CD1c-positive myeloid dendritic cell (primary cell): ENCODE measurements at regions not wholly inside any gene's neighbourhood (a gene's known extent, or its start where the extent isn't known, plus 50 kb on each side); places are given as distances from the start of the nearest gene placed in this dataset.

ENCODE experiments used
- DNase-seq: peaks from one replicate; pipeline ENCODE4 v3.0.0-alpha.2; 2016; ENCODE audit errors: extremely low spot score

DNA sequence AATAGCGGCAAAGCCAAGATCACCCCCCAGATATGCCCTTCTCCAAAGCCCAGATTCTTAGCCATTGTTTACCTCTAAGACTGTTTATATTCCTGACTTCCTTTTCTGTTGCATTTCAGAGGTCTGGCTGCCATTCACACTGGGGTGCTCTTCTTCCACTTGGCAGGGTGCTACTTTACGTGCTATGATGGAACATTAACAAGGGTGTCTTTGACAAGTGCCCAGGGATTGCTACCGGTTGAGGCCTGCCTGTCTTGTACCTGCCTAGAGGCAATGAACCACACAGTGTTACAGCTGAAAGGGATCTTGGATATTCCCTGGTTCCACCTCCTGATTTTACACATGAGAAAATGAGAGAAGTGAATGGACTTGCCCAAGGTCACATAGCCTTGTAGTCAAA, 352.1 kb upstream of the KIF2A start:
- no peak for DNase-seq

DNA sequence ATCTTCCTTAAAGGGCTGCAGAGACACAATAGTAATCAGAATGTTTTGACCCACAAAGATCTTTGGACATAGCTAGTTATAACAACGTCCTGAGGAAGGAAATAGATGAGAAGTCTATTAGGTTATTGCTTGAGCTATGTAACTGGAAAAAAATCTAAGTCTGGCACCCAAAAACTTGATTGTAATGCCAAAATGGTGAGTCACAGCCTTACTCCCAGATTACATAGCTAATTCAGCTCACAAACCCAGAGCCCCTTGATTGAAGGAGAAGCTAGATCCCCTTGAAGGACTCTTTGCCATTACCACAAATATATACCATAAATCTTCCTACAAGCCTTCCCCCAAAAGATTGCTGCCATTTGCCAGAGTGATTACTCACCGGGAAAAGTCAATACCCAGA, 341.8 kb upstream of the KIF2A start:
- no peak for DNase-seq

DNA sequence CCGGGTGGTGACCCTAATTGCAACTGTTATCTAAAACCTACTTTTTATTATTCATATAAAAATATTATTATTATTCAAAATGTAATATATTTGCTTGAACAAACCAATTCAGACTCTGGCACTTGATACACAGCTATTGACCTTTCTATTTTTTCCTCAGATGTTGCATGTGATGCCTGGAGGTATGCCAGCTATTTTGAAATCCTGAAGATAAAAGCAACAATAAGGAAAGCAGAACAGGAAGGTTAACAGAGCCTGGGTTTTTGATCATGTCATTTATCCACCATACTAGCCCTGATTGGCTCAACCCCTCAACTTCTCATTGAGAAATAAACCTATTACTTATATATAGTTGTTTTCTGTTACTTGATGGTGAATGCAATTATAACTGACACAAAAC, 340.9 kb upstream of the KIF2A start:
- DNase-seq, result no peak

DNA sequence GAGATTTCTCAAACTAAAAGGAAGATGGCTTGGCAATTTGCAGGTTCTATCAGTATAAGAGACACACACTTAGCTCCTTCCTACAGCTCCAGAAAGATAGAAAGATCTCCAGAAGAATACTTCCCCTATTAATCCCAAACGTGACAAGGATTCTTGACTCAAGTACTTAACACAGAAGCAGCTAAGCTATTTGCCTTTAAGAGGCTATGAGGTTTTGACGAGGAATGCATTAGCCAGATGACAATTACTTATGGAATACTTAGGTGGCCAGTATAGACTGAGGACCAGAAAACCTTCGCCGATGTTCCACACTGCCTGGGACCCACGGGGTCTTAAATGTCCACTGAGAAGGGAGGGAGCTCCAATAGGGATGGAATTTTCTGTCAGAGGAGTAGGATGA, 340.5 kb upstream of the KIF2A start:
- no peak for DNase-seq

DNA sequence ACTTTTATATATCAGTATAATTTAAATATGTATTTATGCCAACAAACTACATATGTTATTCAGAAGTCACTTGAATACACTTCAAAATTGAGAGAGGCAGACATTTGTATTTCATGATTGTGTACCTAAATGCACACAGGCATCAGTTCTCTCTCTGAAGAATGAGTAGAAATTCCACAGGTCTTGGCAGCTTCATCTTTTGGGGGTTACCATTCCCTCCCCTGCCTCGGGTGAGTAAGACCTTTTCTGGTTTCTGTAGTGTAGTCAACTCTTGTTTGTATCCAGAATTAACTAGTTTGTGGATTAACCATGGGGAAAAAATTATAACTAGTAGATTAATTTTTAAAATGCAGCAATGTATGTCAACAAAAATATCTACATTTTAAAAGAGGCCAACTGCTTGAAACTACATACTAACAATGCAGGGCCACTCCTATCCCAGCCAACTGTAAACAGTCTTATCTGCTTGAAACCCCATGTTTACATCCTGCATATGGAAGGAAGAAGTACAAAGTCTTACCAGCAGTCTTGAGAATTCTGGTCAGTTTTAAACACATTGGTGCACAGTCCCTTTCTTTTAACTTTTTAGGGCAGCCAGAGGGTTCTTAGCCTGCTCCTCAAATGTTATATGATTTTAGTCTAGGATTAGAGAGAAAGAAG, 339.6 kb upstream of the KIF2A start:
- no peak for DNase-seq

DNA sequence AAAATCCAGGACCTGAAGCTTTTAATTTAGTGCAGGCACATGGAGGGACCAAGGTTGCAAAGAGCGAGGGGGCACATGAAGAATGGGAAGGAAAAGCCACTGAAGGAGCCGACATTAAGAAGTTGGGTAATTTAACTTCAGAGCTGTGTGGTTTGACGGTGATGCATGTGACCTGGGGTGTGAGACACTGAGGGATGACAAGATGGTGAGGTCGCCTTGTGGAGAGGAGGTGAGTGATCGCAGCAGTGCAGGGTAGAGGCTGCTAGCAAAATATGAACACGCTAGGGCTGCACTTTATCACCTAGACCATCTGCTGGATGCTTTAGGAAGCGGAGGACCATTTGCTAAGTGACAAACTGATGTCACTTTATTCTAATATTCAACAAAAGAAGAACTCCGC, 339.0 kb upstream of the KIF2A start:
- no peak for DNase-seq

DNA sequence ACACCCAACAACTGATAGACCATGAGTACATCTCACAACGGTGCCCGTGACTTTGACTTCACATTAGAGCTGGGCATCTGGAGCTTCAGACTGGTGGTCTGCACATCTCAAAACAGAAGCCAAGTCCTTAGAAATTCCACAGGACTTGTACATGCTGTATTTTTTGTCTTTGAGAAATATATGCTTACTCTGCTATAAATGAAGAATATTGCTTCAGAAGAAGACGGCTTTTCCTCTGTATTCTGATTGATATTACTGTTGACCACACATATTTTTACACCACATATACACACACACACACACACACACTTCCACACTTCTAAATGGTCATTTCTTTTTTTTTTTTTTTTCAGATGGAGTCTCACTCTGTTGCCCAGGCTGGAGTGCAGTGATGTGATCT, 338.3 kb upstream of the KIF2A start:
- DNase-seq, result no peak

DNA sequence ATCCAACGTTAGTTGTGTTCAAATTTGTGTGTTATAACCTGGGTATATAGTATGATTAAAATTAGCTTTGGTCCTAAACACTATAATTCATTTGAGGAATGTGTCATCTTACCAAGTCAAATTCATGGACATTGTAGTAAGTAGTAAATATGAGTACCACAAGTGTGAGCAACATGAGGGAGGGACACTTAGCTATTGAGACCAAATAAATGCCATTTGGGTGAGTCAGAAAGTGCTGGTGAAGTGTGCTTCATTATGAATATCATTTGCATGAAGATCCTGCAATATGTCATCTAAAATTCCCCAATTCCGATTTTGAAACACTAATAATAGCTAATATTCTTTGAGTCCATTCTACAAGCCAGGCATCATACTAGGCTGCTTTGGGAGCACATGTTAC, 336.7 kb upstream of the KIF2A start:
- no peak for DNase-seq

DNA sequence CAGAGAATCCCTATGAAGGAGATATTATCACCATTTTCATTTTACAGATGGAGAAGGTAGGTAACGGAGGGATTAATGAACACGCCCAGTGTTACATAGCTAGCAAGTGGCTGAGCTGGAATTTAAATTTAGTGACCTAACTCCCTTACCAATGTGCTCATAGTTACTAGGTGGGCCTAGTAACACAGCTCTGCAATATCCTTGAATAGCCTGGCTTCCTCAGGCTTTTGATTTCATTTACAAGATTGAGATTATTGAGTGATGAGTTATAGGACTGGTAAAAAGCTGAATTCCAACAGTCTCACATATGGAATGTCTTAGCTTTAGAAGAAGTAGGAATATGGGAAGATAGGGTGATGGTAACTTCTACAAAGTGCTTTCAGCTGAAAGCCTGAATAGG, 336.3 kb upstream of the KIF2A start:
- DNase-seq, result no peak

DNA sequence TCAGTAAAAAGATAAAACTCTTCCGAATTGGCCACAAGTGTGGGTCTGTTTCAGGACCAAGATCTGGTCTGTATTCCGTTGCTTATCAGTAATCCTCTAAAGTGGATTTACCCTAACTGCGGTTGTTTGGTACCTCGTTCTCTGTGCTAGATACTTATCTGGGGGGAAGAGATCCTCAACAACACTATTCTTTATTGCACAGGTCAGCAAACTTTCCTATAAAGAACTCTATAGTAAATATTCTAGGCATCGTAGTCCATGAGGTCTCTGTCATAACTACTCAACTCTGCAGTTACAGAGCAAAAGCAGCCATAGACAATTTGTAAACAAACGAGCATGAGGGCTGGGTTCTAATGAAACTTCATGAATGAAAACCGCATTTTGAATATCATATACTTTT, 335.8 kb upstream of the KIF2A start:
- no peak for DNase-seq

DNA sequence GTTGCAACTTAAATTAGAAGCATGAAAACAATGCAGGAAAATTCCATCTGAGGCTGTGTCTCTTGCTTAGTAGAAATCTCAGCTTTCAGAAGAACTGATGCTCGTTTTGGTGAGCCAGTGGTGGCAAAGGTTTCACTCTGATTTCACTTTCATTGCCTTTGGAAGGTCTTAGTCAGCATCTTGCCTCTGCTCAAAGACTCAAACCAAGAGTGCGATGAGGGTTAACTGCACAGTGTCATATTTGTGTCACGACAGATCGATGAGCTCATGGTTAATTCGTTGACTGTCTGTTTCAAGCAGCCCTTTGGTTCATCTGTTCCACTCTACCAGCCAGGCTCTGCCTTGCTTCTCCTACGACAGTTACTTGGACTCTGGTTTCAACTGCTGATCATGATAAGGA, 331.3 kb upstream of the KIF2A start:
- no peak for DNase-seq

DNA sequence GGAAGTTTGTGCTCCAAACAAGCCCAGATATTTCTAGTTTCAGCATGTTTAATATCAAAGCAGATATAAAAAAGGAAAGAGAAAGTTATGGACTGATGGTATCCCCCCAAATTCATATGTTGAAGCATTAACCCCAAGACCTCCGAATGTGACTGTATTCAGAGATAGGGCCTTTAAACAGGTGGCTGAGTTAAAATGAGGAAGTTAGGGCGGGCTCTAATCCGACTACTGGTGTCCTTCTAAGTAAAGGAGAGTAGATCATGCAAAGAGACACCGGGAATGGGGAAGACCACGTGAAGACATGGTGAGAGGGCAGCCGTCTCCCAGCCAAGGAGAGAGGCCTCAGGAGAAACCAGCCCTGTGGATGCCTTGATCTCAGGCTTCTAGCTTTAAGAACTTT, 324.1 kb upstream of the KIF2A start:
- no peak for DNase-seq

DNA sequence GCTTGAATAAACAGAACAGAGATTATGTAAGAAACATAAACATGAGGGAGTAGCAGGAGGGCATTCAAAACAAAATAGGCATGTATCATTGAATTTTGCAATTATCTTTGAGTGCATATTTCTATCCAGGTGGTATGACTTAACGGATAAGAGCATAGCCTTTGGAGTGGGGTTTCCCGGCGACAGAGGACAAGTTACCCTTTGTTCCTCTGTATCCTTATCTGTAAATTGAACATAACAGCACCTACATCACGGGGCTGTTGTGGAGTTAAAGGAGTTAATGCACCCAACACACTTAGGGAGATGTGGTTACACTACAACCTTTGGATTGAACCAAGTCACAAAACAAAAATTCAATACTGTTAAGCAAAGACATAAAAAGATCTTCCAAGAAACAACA, 314.6 kb upstream of the KIF2A start:
- DNase-seq, result no peak

DNA sequence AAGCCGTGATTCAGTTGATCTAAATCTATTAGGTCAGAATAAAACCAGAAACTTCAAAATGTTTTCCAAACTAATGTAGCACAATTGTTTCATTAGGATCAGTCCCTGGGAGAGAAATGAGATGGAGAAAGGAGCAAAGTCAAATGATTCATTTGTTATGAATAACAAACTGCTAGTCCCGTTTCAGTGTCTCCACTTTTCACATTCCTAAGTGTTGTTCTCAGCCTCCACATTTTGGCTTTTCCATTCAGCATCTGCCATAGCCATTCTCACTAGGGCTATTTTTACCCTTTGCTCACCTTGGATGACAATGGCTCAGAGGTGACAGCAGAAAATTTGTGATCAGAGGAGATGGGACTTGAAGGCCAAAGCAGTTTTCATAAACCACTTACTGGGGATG, 314.1 kb upstream of the KIF2A start:
- no peak for DNase-seq

DNA sequence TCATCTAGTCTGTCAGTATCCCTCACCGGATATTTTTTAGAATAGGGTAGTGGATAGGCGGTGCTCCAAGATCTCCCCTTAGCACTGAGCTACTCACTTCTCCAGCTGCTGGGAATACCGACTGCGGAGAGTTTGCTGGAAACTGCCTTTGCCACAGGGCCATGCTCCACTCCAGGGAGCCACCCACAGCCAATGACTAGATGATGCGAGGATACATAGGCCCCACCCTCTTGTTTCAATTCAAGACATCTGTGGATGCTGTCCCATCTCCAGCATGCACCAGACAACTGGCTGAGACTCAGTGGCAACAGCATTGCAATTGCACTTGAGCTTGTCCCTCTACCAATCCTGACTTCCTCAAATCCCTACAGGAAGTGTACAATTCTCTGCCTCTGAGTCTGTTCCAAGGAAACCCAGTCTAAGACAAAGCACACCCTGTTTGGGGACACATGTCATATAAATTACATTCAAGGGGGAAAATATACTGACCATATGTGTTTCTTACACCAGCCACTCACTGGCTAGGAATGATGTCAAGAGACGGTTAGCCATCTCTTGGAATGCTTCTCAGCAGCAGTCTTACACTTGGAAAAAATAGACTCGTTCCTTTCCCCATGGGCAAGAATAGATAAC, 312.6 kb upstream of the KIF2A start:
- no peak for DNase-seq

DNA sequence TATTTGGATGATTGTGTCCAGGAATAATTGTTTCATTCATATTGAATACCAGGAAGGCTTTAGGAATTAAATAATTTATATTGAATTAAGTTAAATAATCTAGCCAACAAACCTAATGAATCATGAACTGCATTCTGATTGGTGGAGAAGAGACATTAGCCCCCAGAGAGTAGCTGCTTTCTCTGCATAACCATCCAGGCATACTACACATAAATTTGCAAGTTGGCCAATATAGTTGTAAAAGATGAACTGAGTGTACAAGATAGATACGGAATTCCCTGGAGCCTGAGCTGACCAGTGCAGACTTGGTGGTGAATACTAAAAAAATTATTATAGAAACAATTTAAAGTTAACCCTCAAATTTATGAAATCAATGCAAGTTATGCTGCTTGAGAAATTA, 311.8 kb upstream of the KIF2A start:
- no peak for DNase-seq

DNA sequence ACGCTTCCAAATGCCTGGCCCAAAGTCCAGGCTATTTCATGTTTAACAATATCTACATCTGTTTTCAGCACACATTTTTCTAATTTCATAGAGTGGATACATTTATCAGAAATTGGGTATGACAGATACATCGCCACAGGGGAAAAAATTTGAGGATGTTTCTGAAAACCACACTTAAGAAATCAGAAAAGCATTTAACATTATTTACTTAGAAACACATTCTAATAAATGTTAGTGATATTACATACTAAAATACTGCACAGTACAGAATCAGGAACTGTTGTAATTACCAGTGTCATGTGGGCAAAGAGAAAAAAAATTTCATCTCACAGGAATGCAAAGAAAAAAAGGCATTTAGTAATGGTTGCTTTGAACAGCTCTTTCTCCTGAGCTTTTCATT, 310.5 kb upstream of the KIF2A start:
- DNase-seq, result no peak

DNA sequence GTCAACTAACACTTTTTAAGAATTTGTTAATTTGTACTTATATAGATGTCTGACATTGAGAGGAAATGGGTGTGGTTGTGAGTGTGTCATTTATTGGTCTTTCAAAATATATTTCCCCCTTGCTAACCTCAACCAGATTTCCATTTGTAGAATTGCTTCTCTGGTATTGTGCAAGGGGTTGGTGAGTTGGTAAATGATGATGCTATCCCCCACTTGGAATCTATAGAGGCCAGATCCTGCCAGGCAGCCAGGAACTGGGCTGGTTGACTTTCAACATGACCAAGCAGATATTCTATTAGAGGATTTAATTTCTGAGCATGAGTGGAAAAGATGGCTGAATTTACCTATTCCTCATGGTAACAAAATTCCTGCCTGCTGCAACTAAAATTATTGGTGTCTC, 306.6 kb upstream of the KIF2A start:
- DNase-seq, result no peak

DNA sequence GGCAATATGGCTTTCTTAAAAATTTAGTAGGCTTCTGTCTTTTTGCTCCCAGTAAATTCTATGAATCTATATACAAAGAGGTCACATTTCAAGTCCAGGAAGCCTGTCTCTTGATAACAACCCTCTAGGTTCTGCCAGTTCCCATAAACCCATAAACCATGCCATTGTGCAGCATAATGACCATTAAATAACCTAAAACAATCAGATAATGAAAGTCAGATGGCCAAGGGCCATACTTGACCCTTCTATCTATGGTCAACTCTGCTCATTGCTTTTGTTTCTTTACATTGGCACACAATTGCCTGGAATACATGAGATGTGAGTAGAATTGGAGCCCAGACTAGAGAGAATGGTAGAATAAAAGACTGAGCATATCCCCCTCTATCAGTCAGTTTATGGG, 305.4 kb upstream of the KIF2A start:
- DNase-seq, result no peak

DNA sequence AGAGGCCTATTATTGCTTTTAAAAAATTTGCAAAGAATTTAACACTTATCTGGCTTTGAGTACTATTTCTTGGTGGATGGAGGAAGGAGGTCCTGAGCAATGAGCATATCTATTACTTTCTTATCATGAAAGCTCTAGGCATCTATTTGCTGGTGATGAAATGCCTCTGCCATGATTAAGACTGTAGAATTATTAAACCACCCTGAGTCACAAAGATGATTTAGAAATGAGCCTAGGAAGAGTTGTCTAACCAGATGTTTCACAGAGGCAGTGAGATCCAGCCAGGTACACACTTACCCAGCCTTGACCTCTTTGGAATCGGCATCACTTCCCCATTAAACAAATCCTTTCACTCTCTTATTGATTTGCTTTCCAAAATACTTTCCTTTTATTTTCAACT, 304.4 kb upstream of the KIF2A start:
- no peak for DNase-seq

DNA sequence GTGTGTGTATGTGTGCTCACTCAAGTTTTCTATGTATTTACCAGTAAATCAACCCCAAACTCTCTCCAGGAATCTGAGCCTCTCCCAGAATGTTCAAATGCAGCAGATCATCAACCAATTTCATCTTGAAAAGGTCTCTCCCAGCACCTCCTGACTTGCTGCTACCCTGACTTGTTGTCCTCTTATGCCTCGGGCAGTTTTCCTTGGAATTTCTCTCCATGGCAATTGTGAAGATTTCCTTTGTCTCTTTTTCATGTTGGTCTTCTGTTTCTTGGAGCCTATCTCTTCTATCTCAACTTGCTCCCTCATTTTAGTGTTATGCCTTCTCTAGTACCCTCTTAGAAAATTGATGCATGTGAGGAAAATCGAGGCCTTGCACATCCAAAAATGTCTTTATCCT, 303.6 kb upstream of the KIF2A start:
- no peak for DNase-seq

DNA sequence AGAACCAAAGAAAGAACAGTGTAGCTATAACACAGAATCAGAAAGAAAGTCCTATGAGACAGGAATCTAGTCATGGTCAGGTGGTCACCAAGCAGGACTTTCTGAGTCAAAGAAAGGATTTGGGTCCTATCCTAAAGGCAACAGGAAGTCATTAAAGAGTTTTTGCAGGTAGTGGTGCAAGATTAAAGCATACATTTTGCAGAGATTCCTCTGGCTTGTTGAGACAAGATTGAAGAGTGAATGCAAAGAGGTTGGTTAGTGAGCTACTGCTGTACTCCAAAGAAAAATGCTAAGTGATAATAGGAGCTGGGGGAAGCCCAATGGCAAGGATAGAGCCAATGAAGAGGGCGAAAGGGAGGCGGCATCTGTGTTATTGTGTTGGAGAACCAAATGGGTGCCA, 300.5 kb upstream of the KIF2A start:
- no peak for DNase-seq

DNA sequence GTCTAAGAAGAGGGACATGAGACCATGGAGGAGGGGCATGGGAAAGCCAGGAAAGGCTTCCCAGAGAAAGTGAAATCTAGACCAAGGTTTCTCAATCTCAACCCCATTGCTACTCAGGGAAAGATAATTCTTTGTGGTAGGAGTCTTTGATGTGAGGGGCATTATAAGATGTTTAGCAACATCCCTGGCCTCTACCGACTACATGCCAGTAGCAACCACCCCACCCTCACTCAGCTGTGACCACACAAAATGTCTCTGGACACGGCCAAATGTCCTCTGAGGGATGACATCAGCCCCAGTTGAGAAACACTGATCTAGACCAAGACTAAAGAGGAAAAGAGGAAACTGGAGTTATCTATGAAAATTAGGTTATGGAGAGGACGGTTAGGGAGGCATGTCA, 298.5 kb upstream of the KIF2A start:
- no peak for DNase-seq

DNA sequence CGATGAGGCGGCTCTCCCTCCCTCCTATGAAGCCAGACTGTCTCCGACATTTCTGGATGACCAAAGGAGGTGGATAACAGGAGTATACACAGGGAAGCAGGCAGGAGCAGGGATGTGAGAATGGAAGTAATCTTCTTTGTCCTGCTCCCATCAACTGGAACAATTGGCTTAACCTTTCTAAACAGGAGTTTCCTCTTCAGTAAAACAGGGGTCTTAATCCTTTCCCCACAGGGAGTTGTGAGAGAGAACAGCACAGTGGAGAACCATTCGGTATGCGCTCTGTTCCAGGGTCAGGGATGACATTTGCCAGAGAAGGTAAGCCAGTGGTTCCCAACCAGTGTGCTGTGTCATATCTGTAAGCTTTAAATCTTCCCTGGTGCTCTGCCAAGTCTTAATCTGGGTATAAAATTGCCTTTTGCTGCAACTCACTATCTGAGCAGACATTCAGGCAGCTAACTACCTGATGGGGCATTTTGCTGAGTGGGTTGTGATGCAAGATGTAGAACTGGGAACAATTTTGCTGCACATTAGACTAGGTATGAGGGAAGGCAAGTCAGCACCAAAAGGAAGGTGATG, 294.8 kb upstream of the KIF2A start:
- DNase-seq, result no peak
